PFSK-1 (cell line): ENCODE measurements at regions not wholly inside any gene's neighbourhood (a gene's known extent, or its start where the extent isn't known, plus 50 kb on each side); places are given as distances from the start of the nearest gene placed in this dataset.

Experiments used
- FOXP2 ChIP-seq: optimal IDR thresholded peaks from 2 replicates; pipeline ENCODE3; 2011; ENCODE audit warnings: borderline replicate concordance, control low read depth, inconsistent platforms; ENCODE audit not compliant: insufficient read depth; ENCODE audit errors: extremely low read length, extremely low read depth
- POLR2AphosphoS5 ChIP-seq: IDR thresholded peaks from 2 replicates; pipeline ENCODE4 v1.6.1; 2012; ENCODE audit warnings: low read depth, mild to moderate bottlenecking, control low read depth, low read length, moderate library complexity
- TAF1 ChIP-seq: IDR thresholded peaks from 2 replicates; pipeline ENCODE4 v1.6.1; 2012; ENCODE audit warnings: low read length, control low read depth, borderline replicate concordance; ENCODE audit not compliant: insufficient read depth
- TF ChIP-seq, protein P1 (sequence below), 2 experiments: IDR thresholded peaks; 2 replicates each; pipeline versions ENCODE4 v1.6.1 to v1.8.0; 2011 to 2012; ENCODE audit warnings: low read depth in 2 of 2, low read length in 2 of 2, control low read depth in 1 of 2, inconsistent platforms in 1 of 2, mild to moderate bottlenecking in 1 of 2, moderate library complexity in 1 of 2; ENCODE audit not compliant: insufficient read depth in 1 of 2

- TF ChIP-seq TAF1 (no peak), POLR2AphosphoS5 (no peak), FOXP2 (no peak)
- TF ChIP-seq, protein P1, sequence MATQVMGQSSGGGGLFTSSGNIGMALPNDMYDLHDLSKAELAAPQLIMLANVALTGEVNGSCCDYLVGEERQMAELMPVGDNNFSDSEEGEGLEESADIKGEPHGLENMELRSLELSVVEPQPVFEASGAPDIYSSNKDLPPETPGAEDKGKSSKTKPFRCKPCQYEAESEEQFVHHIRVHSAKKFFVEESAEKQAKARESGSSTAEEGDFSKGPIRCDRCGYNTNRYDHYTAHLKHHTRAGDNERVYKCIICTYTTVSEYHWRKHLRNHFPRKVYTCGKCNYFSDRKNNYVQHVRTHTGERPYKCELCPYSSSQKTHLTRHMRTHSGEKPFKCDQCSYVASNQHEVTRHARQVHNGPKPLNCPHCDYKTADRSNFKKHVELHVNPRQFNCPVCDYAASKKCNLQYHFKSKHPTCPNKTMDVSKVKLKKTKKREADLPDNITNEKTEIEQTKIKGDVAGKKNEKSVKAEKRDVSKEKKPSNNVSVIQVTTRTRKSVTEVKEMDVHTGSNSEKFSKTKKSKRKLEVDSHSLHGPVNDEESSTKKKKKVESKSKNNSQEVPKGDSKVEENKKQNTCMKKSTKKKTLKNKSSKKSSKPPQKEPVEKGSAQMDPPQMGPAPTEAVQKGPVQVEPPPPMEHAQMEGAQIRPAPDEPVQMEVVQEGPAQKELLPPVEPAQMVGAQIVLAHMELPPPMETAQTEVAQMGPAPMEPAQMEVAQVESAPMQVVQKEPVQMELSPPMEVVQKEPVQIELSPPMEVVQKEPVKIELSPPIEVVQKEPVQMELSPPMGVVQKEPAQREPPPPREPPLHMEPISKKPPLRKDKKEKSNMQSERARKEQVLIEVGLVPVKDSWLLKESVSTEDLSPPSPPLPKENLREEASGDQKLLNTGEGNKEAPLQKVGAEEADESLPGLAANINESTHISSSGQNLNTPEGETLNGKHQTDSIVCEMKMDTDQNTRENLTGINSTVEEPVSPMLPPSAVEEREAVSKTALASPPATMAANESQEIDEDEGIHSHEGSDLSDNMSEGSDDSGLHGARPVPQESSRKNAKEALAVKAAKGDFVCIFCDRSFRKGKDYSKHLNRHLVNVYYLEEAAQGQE (IDR thresholded peaks at IDR 0.05; ENCODE audit: insufficient read depth in 1 of 2, low read depth in 2 of 2, low read length in 2 of 2): no peak
Measured at GRCh38 chr3:145943952-145944351, 217.0 kb downstream of the PLOD2 start.
